ENCODE measurements at regions not wholly inside any gene's neighbourhood (a gene's known extent, or its start where the extent isn't known, plus 50 kb on each side); places are given as distances from the start of the nearest gene placed in this dataset.

DNA sequence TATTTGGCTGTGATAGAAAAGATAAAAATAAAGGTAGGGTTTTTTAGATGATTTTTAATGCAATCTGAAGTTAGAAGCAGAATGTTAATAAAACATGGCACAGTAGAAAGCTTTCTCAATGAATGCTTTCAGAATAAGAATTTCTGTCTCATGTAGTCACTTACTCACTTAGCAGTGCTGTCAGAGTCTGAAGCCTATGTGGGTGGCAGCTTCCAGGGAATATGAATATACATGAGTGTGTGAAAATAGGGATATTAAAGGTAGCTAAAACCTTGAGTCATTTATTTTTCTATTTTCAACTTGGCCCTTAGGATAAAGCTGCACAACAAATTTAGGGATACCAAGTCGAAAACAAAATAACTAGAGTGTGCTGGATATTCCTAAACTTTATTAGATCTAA lies 427.9 kb downstream of the AEBP2 start:
- DNase-seq (ENCODE audit: low read depth in 2 of 2) = no peak

DNA sequence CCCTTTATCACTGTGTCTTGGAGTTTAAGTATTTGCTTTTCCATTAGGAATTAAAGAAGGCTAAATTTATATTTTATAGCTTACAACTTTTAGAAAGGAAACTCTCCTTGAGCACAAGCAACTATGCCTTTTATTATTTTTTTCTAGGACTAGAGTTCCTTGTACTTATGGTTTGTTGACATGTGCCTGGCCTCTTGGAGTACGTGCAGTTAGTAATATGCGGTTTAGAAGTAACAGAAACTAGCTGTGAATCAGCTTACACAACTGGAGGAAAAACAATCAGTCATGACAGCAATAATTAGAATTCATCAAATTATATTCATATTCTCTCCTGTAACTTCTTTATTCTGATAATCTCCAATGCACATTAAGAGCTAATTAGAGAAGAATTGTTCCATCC lies 428.7 kb downstream of the AEBP2 start:
- no peak for DNase-seq (ENCODE audit: low read depth in 2 of 2)

DNA sequence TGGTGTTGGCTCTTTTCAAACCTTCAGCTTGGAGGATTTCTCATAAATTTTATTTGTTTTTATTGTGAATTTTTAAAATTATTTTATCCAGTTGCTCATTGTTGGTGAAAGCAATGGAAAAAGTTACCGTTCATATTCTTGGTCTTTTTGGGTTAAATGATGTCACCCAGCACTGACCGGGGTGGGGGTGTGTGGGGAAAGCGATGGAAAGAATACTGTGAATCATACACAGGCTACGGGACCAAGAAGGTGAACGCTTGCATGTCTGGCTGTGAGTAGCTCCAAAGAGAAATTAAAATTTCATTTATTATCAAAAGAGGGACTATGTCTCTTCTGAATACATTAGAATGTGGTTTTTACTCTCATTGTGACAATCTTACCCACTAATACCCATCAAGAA lies 430.1 kb downstream of the AEBP2 start:
- peak in 1 of 2 donors; percentile 19 for DNase-seq (ENCODE audit: low read depth in 2 of 2)

DNA sequence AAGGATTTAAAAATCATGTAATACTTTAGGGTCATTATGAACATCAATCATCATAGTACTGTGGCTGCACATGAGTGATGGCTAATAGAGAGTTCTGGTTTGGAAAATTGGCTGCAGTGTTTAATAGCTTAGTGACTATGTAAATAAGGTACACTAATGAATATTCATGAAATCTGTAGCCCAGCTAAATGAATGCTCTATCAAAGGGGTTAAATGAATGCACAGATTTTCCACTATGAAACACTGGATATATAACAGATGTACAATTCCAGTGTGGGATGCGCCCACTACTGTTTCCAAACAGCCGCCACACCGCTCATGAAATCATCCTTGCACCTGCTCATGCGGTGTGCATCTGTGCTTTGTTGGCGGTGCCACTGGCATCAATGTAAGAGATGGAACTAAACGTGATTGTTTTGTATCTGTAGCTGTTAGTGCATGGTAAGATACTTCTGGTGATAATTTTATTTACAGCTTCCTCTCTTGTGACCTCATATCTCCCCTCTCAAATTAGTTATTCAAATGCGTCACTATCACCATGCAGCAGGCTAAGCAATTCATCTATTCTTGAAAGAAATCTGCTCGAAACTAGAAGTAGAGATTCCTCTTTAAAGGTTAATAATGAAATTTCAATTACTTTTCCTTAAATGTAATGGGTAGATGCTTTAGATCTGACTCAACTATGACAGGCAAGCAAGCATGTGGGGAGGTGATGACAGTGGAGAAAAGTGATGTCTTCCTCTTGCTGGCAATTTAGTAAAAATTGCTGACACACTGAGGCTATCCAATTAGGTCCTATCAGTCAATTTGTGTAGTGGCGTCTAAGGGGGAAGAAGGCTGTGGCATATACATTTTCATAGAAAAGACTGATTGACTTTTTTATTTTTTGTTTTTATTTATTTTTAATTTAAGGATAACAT lies 433.6 kb downstream of the AEBP2 start:
- DNase-seq (ENCODE audit: low read depth in 2 of 2) = no peak

DNA sequence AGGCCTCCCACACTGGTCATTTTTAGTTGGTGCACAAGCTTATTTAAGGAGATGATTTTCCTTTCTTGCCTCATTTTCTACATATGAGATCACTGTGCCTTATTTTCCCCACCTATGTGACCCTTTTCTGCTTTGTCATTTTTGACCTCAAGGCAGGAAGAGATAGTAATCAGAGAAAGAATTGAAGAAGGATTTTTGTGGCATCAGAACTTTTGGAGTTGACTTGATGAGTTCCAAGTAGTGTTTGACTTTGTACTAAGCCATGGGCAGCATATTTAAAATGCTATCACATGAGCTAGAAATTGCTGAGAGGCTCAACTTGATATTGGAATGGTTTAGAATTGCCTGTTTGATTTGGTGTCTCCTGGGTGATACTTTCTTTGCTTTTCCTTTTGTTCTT lies 440.8 kb downstream of the AEBP2 start:
- DNase-seq (ENCODE audit: low read depth in 2 of 2) = no peak

DNA sequence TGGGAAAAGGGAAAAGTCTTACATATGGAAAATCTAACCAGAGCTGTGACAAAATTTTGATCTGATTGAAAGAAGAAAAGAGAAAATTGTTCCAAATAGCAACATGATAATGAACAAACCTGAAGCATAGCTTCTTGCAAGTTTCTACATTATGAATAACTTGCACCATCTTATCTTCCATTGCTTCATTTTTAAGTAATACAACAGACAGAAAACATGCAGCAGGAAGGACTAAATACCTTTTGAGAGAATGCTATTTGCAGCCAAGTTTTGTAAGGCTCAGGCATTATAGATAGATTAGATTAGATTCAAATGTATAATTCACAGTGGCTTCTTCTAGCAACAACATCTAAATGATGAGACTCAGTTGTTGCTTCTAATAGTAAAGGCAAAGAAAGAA lies 441.4 kb downstream of the AEBP2 start:
- DNase-seq (ENCODE audit: low read depth in 2 of 2) = no peak

DNA sequence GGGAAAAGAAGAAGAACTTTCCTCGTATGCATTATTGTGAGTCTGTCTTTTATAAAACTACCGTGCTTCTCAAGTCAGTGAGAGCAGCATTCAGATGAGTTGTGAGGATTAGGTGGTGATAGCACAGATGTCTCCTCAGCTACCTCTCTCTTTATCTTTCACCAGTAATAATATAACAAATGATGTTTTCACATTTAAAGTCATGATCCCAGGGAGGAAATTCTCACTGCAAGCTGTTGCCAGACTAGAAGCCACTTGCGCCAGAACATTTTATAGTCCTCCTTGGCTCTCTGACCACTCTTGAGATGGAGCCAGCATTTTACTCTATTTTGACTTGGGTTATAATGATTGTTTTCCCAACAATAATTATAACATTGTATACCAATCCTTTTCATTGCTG lies 443.1 kb downstream of the AEBP2 start:
- DNase-seq (ENCODE audit: low read depth in 2 of 2) = no peak

DNA sequence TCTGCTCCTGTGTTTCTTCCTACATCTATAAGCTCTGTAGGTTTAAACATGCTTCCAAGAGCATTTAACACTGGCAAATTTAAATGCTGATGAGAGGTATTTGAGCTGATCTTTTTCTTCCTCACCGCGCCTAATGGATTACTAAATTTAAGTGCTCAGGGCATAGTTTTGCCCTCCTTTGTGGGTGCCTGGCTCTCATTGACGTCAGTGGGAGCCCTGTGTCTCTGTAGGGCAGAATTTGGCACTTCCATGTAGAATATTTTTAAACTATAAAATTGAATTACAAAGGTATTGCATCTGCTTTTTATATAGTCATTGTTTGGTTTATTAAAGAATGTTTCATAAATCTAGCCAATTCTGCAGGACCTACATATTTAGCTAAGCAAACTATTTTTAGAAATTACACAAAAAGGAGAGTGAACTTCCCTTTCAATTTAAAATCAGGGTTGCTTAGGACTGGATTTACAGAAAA lies 444.8 kb downstream of the AEBP2 start:
- DNase-seq (ENCODE audit: low read depth in 2 of 2) = no peak

DNA sequence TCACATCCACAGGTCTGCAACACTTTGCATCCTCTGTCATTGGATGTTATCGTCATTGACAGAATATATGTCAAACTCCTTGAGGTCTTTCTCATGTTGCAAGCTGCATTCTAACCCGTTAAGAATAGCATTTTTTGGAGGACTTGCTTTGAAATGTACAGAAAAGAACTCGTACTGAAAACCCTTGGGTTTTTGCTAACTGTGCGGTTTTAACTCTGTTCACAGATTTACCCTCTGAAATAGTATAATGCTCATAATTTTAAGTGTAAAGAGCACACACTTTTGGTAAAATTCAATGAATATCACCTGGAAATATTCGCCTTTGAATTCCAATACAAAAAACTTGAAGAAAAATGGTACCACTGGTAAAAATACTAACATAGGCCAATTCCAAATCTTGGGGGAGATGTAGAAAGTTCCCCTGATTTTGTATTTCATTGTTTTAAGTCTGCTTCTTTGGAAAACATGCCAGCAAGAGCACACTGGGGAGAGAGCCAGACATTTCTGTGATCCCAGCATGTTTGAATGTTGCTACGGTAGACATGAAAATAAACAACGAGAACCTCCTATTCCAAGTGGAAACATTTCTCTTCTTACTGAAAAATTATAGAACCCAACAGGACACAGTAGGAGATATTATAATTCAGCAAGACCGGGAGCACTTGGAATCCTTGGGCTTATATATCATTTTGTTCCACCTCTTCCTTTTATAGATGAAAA lies 446.0 kb downstream of the AEBP2 start:
- no peak for DNase-seq (ENCODE audit: low read depth in 2 of 2)

DNA sequence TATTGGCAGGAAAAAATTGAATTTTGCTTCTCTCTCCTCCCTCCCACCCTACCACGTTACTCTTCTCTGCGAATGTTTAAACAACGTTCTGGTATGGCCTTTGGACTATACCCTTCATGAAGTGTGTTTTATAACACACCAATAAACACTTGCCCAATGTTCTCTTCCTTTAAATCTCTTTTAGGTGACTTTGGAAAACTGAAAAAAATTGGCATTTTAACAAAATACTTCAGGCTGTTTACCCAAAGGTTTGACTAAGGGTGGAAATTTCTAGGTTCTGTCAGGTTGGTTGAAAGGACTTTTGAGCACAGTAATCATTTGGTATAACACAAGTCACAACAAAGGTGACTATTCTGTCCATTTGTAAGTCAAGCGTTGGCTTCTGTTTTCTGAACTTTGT lies 446.8 kb downstream of the AEBP2 start:
- DNase-seq (ENCODE audit: low read depth in 2 of 2) = no peak

DNA sequence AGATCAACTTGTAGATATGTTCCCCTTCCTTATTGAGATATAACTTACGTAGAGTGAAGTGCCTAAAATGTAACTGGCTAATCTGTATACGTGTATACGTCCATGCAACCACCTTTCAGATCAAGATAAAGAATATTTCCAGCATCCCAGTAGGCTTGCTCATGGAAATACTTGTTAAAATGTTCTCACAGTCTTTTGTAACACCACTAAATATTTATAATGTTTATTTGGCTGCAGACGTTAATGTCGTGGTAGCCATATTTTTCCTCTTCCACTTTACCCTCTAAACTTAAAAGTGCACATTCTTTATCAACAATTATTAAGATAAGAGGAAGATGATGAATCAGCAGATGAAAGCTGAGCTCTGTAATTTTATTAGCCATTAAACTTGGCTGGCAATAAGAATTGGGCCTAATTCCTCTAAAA lies 447.4 kb downstream of the AEBP2 start:
- no peak for DNase-seq (ENCODE audit: low read depth in 2 of 2)

DNA sequence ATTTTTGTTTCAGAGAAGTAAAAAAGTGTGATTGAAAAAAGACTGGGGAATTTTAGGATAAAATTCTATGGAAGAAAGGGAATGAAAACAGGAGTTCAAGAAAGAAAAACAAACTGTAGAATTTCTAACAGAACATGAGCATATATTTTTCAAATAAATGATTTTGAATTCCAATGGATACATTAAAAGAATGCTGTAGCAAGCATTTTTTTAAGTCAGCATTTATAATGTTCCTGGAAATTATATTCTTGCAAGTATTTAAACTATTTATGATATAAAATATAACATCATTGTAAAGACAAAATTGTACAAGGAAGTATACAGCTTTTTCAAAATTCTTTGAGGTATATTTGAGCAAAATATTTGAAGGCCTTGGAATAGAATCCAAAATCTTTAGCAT lies 450.7 kb downstream of the AEBP2 start:
- DNase-seq (ENCODE audit: low read depth in 2 of 2) = no peak

DNA sequence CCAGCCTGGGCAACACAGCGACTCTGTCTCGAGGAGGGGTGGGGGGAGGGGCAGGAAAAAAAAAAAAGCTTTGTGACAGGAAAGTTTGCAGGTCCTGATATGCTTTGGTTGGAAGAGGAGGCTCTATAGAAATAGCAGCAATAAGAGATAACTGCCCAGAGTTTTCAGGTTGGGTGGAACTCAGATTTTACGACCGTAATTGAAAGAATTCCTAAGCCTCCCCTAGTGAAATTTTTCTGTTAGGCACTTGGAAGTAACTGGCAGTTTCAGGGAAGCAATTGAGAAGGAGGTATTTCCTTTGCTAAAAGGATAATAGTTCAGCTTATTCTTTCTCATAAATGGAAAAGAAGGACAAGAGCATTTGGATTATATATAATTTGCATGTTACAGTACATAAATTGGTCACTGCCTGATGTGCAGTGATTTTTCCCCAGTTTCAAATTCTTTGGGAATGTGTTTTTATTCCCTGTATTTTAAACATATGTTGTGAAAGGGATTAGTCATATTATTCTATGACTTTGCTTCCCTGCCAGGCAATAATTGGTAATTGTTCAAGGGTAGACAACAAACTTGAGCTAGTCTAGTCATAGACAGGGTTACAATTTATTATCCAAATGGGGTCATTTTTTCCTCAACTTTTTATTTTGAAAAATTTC lies 452.8 kb downstream of the AEBP2 start:
- DNase-seq (ENCODE audit: low read depth in 2 of 2) = no peak

DNA sequence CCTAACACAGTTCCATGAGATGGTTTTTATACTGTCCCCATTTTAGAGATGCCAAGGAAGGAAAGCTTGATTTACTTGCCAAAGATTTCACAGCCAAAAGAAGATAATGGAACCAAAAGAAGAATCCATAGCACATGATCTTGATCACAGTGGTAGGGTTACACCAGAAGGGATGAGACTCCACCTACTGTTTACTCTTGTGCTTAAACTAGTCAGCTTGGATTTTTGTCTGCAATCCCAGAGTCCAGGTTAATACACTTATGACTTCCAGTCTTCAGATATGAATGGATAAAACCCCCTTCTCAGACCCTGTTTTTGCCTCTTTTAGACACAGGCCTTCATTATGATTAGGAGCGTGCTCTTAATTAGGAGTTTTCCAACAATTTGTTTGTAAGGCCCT lies 454.2 kb downstream of the AEBP2 start:
- no peak for DNase-seq (ENCODE audit: low read depth in 2 of 2)

DNA sequence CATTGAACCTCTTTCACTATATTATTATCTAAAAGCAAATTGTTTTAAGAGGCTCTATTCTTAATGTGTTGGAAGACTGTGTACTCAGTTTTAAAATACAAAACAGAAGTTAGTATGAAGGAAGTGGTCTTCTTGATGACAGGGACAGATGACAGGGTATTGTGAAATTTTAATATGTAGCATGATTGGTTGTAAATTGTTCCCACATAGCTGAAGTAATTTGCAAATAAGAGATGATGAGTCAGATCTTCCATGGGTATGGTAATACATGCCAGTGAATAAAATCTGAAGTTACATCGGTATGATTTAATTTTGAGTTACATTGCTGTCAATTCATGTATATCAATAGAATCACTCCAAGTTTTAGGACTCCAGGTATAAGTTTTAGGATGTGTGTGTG lies 454.8 kb downstream of the AEBP2 start:
- DNase-seq (ENCODE audit: low read depth in 2 of 2) = no peak

DNA sequence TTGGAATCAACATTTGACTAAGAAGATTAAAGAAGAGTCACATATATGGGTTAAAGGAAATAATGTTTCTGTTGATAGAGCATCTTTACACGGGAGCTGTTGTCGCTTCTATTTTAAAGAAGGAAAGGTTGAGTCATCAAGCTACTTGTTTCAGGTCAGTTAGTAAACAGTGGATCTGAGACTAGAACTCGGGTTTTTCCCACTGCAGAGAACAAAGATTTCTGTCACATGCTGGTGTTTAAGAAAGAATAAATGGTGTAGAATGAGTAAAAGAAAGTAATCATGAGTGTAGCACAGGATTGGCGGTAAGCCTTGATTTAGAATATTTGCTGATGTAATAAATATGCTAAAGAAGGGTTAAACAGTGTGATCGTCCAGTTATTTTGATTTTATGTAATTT lies 455.5 kb downstream of the AEBP2 start:
- DNase-seq (ENCODE audit: low read depth in 2 of 2) = no peak

DNA sequence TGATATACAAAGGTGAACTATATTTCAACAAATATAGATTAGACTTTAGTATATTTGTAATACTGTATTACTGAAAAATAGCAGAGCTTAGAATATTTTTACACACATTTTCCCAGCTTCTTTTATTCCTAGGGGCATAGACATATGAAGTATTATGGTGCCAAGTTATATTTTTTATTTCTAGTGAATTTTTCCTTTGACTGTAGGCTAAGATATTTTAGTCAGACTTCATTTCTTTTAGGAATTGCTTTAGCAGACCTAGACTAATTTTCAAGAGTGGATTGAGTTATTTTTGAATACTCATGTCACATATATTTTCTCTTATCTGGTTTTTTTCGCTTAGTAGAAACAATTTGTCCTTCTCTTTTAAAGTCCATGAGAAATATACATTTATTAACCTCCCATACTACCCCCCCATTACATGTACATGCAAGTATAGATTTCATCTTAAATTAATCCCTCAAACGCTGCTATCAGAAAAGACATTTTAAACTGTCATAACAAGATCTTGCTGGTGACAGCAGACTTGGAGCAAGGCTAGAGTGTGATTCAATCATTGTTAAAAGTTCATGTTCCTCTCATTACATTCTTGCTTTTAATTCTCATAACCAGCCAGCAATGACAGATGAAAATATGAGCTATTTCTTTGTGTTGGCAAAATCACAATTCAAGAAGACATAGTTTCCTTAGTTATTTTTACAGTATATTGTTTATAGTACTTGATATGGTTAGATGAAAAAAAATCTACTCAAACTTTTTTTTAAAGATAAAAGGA lies 456.1 kb downstream of the AEBP2 start:
- DNase-seq (ENCODE audit: low read depth in 2 of 2) = no peak

DNA sequence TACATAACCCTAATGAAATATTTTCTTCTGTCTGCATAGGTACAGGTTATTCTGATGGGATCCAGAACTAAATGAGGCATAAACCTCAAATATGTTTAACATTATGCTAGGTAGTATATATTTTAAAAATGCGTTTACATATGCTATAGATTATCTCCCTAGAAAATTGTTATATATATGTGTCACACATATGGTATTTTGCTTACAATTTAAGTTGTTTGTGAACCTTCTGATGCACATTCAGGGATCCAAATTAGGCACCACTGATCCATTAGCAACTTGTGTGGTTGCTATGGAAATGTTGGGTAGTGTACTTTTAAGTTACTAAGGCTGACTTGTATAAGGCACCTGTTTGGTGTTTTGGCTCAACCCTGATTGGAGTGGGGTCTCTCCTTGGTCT lies 456.7 kb downstream of the AEBP2 start:
- DNase-seq (ENCODE audit: low read depth in 2 of 2) = no peak

DNA sequence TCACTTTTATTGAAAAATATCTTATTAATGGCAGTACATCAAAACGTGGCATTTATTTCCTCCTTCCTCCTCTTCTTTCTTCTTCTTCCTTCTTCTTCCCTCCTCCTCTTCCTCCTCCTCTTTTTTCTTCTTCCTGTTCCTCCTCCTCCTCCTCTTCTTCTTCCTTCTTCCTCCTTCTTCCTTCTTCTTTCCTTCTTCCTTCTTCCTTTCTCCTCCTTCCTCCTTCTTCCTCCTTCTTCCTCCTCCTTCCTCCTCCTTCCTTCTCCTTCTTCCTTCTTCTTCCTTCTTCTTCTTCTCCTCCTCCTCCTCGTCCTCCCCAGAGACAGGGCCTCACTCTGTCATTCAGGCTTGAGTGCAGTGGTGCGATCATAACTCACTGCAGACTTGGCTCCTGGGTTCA lies 457.2 kb downstream of the AEBP2 start:
- DNase-seq (ENCODE audit: low read depth in 2 of 2) = no peak

DNA sequence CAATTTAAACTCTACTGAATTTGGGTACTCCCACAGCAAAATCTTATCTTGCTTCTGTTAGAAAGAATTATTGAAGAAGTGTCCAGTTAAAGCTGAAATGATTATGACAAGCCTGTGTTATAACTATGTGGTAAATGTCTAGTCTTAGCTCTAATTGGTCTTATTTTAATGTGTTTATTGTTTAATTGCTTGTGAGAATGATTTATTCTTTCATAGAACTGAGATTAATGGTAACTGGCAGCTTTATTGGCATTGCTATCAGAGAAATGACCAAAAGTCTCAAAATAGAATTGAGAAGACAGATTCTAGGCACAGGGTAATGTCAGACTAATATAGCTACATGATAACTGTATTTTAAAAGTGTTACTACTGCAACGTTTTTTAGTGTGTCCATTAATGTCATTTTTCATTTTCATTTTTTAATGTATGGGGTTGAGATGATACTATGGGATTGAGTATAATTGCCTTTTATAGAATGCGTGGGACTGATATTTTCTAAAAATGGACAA lies 458.7 kb downstream of the AEBP2 start:
- no peak for DNase-seq (ENCODE audit: low read depth in 2 of 2)

DNA sequence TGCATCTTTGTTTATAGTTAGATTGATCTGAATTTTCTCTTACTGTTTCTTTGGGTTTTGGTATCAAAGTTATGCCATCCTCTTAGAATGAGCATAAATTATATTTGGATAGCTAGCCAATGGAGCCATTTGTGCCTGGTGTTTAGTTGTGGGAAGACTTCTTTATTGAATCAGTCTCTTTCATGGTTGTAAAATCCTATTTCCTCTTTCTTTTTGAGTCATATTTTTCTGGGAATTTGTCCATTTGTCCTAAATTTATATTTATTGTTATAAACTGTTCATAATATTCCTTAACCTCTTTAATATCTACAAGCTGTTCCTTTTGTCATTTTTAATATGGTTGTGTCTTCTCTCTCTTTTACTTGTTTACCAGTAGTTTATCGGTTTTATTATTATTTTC lies 462.5 kb downstream of the AEBP2 start:
- no peak for DNase-seq (ENCODE audit: low read depth in 2 of 2)

DNA sequence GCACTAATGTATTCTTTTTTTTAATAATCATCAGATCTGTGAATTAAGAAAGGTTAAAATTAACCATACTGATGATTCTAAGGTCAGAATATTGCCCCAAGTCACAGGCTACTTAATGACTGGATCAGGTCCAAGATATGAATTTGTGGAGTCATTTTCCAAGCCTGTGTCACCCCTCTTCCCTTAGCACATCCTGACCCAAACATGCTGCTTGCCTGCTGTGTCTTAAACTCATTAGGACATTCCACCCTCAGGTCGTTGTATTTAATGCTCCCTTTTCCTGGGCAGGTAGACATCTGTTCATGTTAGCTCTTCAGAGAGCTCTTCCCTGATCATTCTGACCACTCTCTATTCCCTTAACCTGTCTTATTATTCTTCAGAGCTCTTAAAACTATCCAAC lies 463.5 kb upstream of the PDE3A start:
- no peak for DNase-seq (ENCODE audit: low read depth in 2 of 2)

All from stimulated activated CD8-positive, alpha-beta memory T cell treated with anti-CD3 and anti-CD28 coated beads, Interleukin-15, amount 100 ng/mL, for 48 hours (primary cell).